ENCODE measurements at regions not wholly inside any gene's neighbourhood (a gene's known extent, or its start where the extent isn't known, plus 50 kb on each side); places are given as distances from the start of the nearest gene placed in this dataset.
"Not testable (repeated sequence)": the region's sequence is repeated elsewhere in the genome, so short reads cannot be mapped to it uniquely, and the experiment has no call there.

- no peak for DNase-seq (ENCODE audit: low read depth)
- no peak overlapping the region for H3K4me3 ChIP-seq (ENCODE audit: low read length)
- TF ChIP-seq CTCF (conservative IDR thresholded peaks at IDR 0.05; ENCODE audit: low read depth, low read length): no peak
These were observed 103.4 kb upstream of the KCNG1 start for GRCh38 chr20:51126337-51126736.

GRCh38 chr20:51125780-51126179 lies 102.9 kb upstream of the KCNG1 start:
- H3K4me3 ChIP-seq (ENCODE audit: low read length): no peak overlapping the region
- TF ChIP-seq CTCF (conservative IDR thresholded peaks at IDR 0.05; ENCODE audit: low read depth, low read length): no peak
- no peak for DNase-seq (ENCODE audit: low read depth)

- DNase-seq (ENCODE audit: low read depth): no peak
- TF ChIP-seq CTCF (conservative IDR thresholded peaks at IDR 0.05; ENCODE audit: low read depth, low read length): no peak
- H3K4me3 ChIP-seq (ENCODE audit: low read length): no peak overlapping the region
These were observed 102.2 kb upstream of the KCNG1 start for GRCh38 chr20:51125105-51125504.

- not testable (repeated sequence) for DNase-seq (ENCODE audit: low read depth); H3K4me3 ChIP-seq (ENCODE audit: low read length)
These were observed 101.0 kb upstream of the KCNG1 start for GRCh38 chr20:51123887-51124286.

- DNase-seq (ENCODE audit: low read depth): no peak
- TF ChIP-seq CTCF (conservative IDR thresholded peaks at IDR 0.05; ENCODE audit: low read depth, low read length): no peak
- no peak overlapping the region for H3K4me3 ChIP-seq (ENCODE audit: low read length)
These were observed 100.2 kb upstream of the KCNG1 start for GRCh38 chr20:51122931-51123658.

- H3K4me3 ChIP-seq (ENCODE audit: low read length): no peak overlapping the region
- no peak for TF ChIP-seq CTCF (conservative IDR thresholded peaks at IDR 0.05; ENCODE audit: low read depth, low read length)
- no peak for DNase-seq (ENCODE audit: low read depth)
These were observed 99.0 kb upstream of the KCNG1 start for GRCh38 chr20:51121901-51122412.

GRCh38 chr20:51121272-51121671 lies 98.4 kb upstream of the KCNG1 start:
- TF ChIP-seq CTCF (conservative IDR thresholded peaks at IDR 0.05; ENCODE audit: low read depth, low read length): no peak
- H3K4me3 ChIP-seq (ENCODE audit: low read length): no peak overlapping the region
- no peak for DNase-seq (ENCODE audit: low read depth)

All from retinal pigment epithelial cell (primary cell).